AG09319 (cell line): ENCODE measurements at regions not wholly inside any gene's neighbourhood (a gene's known extent, or its start where the extent isn't known, plus 50 kb on each side); places are given as distances from the start of the nearest gene placed in this dataset.

Experiments
- DNase-seq: peaks from one replicate; pipeline ENCODE4 v3.0.0-alpha.2; 2010; ENCODE audit warnings: low read depth; ENCODE audit errors: extremely low read depth
- TF ChIP-seq, protein P1 (sequence below): IDR thresholded peaks from 2 replicates; pipeline ENCODE4 v1.5.1; 2011; ENCODE audit warnings: low read depth, mild to moderate bottlenecking, inconsistent platforms, low read length, moderate library complexity

DNA sequence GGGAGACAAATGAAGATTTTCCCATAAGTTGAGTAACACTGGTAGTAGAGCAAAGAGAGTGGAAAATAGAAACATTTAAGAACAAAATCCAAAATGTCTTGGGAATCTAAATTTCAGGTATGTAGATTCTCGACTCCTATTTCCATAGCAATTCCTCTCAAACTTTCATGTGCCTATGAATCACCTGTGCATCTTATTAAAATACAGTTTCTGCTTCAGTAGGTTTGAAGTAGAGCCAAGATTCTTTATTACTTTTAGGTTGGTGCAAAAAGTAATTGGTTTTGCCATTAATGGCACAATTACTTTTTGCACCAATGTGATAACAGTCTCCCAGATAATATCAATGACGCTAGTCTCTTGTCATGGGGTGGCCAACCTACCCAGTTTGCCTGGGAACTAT is 115.3 kb upstream of the SLC5A12 start:
- DNase-seq = no peak
- TF ChIP-seq, protein P1, sequence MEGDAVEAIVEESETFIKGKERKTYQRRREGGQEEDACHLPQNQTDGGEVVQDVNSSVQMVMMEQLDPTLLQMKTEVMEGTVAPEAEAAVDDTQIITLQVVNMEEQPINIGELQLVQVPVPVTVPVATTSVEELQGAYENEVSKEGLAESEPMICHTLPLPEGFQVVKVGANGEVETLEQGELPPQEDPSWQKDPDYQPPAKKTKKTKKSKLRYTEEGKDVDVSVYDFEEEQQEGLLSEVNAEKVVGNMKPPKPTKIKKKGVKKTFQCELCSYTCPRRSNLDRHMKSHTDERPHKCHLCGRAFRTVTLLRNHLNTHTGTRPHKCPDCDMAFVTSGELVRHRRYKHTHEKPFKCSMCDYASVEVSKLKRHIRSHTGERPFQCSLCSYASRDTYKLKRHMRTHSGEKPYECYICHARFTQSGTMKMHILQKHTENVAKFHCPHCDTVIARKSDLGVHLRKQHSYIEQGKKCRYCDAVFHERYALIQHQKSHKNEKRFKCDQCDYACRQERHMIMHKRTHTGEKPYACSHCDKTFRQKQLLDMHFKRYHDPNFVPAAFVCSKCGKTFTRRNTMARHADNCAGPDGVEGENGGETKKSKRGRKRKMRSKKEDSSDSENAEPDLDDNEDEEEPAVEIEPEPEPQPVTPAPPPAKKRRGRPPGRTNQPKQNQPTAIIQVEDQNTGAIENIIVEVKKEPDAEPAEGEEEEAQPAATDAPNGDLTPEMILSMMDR = no peak

DNA sequence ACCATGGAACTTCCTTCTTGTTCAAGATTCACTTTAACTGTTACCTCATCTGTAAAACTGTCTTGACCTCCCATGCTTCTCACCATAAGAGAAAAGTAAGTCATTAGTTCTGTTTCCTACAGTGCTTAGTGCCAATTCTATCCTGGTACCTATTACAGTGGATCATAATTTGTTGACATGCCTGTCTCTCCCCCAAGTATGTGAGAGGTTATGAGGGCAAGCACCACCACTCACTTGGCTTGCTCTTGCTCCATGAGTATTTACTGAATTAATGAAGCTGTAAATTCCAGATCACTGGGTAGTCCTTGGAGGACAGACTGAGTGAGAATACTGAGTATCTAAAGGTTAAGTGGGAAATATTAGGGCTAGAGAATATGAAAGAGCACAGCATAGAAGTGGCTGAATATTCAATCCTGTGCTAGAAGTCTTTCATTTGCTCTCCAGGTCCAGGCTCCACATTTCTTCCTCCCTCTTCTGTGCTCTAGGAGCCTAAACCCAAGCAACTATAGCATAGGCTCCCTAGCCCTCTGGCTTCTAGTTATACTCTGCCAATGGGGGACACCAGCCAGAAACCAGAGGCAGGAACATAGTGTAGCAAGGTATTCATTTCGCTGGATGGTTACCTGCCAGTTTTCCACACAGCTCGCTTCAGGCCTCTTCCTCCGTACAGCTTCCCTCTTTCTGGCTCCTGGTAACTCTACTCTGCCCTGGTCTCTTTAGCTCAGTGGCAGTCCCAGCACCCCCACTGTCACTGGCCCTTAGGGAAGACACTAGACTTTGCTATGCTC is 118.2 kb upstream of the SLC5A12 start:
- no peak for DNase-seq
- TF ChIP-seq, protein P1 = no peak

DNA sequence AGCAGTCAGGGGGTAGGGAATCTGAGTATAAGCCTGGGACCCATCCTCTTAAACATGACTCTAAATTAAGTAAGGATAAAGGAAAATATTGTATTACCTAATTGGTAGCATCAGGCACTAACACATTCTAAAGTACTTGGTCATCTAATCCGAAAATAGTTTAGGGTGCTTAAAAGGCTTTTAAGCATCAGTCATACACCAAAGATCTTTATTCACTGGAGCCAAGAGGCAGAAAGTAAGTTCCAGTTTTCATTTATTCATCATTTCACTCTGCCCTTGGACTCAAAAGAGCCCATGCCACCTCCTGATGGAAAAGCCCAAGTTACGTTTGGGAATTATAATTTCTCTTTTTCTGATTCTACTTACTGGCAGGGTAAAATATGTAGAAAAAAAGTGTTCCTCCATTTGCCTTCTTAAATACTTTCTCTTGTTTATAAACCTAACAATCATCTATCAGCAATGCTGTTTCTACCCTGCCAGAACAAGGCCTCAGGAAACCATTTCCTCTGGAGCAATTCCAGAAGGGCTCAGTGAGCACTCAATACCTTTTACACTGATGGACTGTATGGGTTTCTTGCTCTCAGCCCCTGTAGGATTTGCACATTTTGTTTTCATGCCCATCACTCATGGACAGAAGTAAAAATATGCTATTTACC is 120.1 kb upstream of the SLC5A12 start:
- TF ChIP-seq, protein P1 = no peak
- DNase-seq = no peak

DNA sequence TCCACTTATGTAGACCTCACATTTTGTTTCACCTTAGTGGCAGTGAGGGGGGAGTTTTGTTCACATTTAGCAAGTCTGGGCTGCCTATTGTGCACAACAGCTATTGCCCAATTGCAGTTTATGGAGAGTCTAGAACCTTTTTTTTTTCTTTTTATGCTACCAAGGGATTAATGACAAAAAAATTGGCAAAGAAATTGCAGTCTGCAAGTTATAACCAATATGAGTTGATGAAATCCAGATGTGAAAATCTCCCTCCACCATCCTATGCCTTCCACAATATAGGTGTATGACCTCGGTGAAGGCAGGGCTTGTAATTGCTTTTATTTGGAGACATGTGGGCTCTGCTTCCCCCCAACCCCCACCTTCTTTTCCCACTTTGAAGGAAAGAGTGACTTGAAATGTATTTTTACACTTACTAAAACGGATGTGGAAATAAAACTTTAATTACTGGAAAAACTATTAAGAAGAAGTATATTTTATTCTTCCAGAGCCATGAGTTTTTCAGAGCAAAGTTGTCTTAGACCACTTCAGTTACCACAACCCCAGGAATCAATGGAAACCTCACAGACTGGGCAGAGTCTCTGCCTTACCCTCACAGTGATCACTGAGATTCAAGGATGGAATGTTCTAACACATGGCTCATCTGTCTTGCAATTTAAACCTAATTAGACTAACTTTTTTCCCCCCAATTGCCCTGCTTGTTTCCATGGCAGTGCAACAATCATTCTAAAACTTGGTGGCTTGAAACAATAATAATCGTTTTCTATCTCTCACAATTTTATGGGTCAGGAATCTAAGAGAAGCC is 120.8 kb upstream of the SLC5A12 start:
- no peak for DNase-seq
- TF ChIP-seq, protein P1 = no peak

DNA sequence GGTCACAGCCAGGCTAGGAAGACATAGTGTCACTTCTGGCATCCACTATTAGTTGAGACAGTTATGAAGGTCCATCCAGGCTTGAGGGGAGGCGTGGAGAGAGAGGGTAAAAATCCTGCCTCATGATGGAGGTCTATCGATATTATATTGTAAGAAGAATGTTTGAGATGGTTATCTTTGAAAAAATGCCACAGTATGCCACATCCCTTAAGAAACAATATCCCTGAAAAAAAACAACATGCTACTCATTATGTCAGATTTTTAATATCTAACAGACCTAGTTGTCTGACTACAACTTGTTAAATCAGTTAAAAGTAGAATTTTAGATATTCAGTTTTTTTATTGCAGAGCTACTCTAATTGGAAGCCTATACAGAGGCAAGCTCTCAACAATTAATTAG is 121.7 kb upstream of the SLC5A12 start:
- TF ChIP-seq, protein P1 = no peak
- no peak for DNase-seq

DNA sequence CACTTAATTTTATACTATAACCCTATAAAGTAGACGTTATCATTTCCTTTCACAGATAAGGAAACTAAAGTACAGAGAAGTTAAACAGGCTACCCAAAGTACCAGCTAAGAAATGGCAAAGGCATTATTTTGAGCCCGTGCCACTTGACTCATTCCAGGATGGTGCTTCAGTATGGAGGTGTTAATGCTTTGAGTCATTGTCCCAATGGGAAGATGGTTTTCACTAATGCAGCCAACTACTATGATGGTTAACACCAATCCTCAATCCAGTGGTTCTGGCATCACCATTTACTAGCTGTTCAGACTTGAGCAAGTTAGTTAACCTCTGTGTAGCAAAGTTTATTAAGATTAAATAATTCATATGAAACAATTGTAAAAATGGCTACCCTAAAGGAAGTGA is 123.1 kb upstream of the SLC5A12 start:
- DNase-seq = no peak
- TF ChIP-seq, protein P1 = no peak

DNA sequence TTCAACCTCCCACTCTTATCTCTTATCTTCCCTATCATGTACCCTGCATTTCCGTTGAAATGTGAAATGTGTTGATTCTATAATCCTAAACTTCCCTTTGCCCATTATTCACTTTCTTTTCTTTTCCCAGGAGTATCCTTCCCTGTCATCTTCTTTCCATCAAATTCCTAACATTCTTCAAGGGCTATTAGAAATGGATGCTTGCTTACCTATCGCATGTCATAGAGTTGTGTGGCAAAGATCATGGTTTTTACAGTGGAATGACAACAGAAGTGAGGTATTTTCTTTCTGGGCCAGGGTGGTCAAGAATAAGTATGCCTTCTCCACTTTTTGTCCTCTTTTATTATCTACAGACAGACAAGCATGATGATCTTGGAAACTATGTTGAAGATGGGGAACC is 124.4 kb upstream of the SLC5A12 start:
- no peak for DNase-seq
- TF ChIP-seq, protein P1 = no peak
